NCI-H345 treated with DMSO at 0.1 percent for 48 hours (cell line): ENCODE measurements at regions not wholly inside any gene's neighbourhood (a gene's known extent, or its start where the extent isn't known, plus 50 kb on each side); places are given as distances from the start of the nearest gene placed in this dataset.
"Not testable (repeated sequence)": the region's sequence is repeated elsewhere in the genome, so short reads cannot be mapped to it uniquely, and the experiment has no call there.

Source experiments
- DNase-seq: peaks from one replicate; lab custom pipeline; 2025; ENCODE audit not compliant: unreplicated experiment; lab: John Stamatoyannopoulos, UW

DNA sequence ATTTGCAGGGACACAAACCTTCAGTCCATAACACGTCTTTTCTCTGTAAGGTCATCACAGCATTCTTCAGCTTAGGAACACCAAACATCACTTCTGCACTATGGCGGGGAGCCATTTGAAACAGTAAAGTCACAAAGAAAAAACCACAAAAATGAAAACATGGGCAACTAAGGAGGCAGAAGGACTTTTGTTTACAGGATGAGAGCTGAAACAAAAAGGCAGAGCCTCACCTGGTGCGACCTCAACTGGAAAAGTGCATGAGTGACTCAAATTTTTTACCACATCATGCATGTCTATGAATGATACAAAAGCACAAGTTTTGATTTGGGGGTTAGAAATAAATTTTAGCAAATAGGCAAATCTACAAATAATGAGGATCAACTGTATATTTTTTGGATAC, 68.2 kb upstream of the TNFAIP3 start:
- DNase-seq = no peak

DNA sequence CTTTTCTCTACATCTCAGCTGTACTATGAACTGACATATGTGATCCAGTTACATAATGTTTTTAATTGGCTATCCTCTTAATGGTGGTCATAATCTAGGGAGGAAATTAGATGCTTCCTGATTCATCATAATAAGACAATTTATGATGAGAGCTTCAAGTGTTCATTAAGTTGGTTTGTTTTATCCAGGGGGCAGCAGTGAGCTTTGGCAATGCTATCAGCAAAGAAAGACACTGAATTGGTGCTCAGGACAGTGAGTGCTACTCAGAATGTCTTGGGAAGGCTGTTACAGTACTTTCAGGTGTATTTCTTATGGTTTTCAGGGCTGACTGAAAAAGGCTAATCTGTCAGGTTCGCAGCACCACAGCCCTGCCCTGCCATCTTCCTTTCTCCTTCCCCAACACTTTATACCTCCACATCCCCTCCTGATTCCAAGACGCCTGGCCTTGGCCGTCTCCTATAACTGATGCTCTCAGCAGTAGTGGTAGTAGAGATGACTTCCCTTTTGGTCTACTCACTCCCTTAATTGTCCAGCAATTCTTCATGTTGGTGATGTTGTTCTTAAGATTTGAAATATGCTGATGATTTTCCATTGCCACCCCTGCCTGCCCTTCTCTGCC, 67.0 kb upstream of the TNFAIP3 start:
- no peak for DNase-seq

DNA sequence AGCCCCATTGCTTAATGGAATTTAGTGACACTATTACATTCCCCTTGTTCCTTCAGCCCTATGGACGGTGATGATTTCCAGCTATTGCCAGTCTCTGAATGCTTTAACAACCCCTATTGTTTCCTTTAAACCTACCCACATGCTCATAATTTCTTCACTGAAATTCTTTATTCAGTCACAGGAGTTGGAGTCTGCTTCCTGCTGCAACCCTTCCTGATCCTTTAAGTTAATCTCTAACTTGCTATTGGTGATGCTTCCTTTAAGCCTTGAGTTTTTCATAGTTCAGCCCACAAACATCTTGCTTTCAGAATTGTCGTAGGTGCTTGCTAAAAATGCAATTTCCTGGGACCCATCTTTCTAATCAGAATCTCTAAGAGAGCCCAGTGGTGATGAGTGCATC, 66.3 kb upstream of the TNFAIP3 start:
- no peak for DNase-seq

DNA sequence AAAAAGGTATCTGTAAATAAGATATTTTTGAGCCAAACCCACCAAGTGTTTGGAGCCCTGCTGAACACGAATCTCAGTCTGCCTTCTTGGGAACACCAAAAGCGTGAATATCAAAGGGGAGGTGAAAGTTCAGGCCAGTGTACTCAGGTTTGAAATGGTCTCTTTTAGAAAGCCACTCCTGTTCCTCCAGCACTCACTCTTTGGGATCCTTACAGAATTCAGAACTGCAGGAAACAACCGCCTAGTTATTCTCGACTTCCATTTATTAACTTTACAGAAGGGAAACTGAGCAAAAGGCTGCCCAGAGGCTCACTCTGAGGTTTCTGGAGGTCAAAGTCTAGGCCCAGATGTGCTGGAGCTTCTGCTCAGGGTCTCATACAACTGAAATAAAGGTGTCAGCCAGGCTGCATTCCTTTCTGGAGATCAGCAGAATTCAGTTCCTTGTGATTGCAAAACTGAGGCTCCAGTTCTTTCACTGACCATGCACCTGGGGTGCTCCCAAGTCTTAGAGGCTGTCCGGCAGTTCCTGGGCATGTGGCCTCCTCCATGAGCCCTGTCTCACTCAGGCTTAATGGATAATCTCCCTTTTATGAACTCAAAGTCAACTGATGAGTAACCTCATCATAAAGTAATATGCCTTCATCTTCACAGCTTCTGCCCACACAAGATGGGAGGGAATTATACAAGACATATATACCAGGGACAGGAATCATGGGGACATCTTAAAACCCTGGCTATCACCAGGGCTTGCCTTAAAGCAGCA, 65.5 kb upstream of the TNFAIP3 start:
- DNase-seq = no peak

DNA sequence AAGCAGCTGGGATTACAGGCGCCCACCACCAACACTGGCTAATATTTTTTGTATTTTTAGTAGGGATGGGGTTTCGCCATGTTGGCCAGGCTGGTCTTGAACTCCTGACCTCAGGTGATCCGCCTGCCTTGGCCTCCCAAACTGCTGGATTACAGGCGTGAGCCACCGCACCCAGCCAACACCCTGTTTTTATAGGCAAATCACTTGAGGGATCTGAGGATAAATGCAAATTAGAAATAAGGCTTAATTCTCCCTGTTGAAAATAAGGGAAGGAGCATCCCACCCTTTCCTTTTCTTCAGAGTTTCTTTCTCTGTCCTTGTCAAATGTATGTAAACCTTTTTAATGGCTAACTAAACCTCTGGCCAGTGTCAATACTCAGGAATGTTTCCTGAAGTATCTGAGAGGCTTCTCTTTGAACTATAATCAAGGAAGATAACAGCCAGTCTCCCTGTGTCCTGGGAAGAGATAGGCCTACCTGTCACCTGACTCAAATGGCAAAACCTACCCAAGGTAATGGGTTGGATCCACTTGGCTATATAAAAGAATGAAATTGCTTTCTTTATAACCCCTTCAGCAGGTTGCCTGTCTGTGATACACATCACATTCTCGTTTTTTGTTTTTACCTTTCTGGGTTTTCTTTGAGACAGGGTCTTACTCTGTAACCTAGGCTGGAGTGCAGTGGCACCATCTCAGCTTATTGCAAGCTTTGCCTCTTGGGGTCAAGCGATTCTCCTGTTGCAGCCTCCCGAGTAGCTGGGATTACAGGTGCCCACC, 64.5 kb upstream of the TNFAIP3 start:
- no peak for DNase-seq

DNA sequence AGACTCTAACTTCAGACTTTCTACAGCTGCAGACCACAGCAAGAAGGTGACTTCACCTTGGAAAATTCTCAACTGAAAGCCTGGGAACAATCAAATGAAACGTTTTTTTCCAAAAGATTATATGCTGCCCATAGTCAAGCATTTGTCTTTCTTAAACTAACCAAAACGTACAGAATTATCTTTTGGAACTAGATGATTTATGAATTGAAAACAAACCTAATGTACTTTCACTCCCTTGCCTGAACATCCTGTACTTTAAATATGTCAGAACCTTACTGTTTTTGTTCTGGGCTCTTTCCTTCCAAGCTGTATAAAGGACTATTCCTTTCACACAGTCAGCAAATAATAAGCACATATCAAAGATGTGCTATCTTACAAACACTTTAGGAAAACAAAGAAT, 62.4 kb upstream of the TNFAIP3 start:
- DNase-seq = no peak

DNA sequence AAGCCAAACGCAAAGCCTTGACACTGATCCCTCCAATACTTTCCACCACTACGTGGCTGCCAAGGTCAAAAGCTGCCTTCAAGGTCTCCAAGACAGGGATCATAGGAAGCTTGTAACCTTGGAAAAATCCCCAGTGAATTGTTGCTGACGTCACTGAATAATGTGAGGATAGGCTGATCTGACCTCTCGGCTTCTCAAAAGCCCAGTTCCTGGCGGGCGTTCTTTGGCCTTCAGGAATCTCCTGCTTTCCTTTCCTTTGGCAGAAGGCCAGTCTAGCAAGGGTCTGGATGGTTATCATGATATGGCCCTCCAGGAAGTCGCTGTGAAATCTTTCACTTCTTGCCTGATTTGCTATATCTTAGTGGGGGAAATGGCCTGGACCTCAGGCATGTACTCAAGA, 61.4 kb upstream of the TNFAIP3 start:
- DNase-seq = no peak

DNA sequence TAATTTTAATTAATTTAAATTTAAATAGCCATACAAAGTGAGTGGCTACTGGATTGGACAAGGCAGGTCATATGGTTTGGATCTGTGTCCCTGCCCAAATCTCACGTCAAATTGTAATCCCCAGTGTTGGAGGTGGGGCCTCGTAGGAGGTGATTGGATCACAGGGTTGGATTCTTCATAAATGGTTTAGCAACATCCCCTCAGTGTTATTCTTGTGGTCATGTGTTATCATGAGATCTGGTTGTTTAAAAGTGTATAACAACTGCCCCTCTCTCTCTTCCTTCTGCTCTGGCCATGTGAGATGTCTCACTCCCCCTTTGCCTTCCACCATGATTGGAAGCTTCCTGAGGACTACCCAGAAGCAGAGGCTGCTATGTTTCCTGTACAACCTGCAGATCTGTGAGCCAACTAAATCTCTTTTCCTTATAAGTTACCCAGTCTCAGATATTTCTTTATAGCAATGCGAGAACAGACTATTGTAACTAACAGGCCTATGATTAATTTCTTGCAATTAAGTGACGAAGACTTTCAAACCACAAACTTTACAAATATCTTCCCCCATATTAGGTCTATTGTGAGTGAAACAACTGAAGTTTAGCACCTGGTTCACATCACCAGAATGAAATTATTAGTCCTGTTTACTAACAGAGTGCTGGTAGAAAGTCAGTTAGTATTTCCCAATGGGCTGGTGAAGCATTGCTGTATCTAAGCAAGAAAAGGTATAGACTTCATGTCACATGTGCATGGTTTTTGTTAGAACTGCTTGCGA, 60.0 kb upstream of the TNFAIP3 start:
- no peak for DNase-seq

DNA sequence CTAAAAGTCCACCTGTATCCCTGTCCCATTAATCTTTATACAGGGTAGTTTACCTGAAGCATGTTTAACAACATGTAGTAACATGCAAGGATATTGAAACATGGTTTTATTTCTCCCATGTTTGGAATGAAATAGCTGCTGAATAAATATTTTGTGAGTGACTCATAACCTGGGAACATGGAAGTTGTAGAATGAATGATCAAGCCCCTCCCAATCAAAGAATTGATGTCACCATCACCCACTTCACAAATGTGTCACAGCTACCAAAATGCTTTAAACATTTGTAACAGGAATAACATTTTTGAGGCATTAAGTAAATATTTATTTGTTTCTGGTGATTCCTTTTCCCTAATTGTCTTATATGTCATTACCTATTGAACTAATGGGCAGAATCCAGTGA, 58.9 kb upstream of the TNFAIP3 start:
- no peak for DNase-seq

DNA sequence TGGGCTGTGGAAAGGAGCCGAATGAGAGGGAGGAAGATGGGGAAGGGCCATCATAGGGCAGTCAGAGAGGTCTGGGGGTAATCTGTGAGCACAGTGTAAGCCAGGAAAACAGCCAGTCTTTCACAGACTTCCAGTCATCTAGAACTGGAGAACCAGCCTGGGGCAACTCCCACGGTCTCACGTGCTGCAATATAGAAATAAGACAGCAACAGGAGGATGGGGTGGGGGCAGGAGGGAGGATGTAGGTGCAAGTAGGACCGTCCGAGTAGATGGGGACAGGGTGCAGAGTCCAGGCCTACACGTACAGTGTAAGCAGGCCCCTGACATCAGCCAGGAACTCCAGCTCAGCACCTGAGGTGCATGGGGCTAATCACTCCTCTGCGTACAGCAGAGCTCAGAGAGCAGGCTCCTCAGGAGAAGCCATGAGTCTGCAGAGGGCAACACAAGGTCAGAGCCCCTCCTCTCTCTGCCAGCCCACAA, 58.2 kb upstream of the TNFAIP3 start:
- DNase-seq = no peak

DNA sequence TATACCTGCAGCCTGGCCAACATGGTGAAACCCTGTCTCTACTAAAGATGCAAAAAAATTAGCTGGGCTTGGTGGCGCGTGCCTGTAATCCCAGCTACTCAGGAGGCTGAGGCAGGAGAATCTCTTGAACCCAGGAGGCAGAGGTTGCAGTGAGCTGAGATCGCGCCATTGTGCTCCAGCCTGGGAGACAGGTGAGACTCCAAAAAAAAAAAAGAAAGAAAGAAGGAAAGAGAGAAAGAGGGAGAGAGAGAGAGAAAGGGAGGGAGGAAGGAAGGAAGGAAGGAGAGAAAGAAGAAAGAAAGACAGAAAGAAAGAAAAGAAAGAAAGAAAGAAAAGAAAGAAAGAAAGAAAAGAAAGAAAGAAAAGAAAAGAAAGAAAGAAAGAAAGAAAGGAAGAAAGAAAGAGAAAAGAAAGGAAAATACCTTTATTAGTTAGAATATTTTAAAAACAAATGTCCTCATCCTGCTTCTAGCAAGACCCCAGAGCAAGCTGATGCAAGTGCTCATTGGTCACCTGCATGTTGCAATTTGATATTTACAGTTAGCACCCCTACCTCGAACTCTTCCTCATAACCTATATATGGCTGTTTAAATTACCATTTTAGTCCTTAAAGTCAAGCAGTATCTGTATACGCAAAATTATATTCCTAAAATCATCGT, 57.0 kb upstream of the TNFAIP3 start:
- DNase-seq = not testable (repeated sequence)

DNA sequence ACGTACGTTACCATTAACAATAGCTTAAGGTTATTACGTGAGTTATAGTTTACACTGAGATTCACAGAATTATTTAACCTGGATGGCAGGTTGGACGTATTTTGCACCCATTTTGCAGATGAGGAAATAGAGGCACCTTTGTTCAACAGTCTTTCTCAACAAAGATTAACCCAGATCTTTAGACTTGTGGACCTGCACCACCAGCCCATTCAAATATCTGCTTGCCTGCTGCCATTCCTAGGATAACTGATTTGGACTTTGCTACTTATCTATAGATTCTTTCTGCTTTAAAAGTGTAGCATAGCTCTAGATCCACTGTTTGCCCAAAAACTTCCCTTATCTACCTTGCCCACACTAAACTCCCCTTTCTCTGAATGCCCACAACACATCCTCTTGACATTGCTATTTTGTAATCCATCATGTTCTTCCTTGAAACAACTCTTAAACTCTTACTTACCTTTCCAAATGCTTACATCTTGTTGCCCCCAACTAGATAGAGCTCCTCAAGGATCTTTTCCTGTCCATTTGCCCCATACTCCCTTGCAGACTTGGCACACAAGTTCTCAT, 56.4 kb upstream of the TNFAIP3 start:
- no peak for DNase-seq

DNA sequence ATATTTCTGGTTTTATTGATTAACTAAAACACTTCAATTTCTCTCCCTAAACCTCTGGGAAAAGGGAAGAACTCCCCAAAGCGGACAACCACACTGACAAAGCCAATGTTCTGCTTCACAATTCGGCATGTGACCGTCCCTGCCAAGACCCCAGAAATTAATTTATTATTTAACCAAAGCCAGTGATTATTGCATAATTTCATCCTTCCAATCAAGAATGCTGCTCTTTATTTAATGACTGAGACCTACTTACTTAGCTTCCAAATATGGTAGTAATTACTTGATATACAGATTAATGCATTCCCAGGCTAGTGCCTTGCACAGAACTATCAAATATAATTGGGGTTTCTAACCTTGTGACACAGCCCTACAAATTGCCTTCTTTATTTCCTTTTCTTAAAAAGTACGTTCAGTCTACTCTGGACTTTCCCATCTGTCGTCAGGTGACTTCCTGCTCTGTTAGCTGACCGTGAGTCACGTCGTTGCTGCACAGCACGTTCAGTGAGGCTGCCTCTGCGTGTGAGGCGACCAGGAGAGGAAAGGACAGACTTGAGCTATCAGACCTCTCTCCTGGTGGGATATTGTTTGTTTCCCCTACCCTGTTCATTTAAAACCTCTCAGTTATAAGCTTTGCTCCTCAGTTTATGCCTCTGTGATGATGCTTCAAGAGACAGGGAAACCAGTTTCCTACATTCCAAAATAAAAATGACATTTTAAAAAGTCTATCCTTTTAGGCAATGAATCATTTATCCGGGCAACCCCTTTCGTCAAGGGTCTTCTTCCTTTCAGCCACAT, 55.7 kb upstream of the TNFAIP3 start:
- DNase-seq = no peak

DNA sequence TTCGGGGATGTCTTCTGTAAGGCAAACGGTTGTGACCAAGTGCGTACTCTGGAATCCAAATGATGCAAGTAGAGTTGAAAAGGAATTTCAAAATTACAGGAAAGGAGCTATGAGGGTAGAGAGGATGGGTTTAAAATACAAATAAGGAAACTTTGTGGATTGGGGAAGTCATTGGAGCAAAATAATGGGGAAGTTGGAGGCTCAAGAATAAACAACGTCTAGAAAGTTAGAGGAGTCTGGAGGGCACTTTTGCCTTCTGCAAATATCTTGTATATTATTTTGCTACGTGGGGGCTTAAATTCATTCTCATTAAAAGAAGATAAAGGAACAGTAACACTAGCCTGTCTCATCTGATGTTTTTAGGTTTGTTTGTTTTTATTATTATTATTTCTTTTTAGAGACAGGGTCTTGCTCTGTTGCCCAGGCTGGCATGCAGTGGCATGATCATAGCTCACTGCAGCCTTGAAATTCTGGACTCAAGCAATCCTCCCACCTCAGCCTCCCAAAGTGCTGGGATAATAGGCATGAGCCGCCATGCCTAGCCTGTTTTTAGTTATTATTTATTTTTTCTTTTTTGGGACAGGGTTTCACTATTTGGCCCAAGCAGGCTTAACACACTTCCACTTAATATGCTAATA, 55.0 kb upstream of the TNFAIP3 start:
- DNase-seq = no peak

DNA sequence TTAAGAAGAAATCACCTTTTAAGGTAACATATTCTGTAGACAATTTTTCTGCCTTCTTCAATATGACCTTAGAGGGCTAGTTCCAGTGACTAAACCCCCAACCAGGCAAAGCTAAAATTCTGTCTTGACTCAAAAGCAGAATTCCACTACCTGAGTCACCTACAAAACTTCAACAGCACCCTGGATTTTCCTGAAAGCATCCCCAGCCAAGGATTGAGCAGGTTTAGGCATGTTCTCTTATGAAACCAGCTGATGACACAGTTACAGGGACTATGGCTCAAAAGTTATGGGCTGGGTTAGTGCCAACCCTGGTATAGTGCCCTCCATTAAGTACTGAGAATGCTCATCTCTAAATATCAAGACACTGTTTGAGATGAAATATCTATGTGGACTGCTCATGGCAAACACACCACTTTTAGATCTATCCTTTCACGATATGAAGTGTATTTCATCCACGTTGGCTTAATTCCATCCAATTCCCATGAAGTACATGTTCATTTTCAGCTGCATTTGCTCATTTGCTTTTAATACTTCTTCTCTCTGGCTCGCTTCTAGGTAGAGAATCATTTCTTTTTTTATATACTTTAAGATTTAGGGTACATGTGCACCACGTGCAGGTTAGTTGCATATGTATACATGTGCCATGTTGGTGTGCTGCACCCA, 53.6 kb upstream of the TNFAIP3 start:
- DNase-seq = no peak

DNA sequence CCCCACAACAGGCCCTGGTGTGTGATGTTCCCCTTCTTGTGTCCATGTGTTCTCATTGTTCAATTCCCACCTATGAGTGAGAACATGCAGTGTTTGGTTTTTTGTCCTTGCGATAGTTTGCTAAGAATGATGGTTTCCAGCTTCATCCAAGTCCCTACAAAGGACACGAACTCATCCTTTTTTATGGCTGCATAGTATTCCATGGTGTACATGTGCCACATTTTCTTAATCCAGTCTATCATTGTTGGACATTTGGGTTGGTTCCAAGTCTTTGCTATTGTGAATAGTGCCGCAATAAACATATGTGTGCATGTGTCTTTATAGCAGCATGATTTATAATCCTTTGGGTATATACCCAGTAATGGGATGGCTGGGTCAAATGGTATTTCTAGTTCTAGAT, 53.0 kb upstream of the TNFAIP3 start:
- DNase-seq = not testable (repeated sequence)

DNA sequence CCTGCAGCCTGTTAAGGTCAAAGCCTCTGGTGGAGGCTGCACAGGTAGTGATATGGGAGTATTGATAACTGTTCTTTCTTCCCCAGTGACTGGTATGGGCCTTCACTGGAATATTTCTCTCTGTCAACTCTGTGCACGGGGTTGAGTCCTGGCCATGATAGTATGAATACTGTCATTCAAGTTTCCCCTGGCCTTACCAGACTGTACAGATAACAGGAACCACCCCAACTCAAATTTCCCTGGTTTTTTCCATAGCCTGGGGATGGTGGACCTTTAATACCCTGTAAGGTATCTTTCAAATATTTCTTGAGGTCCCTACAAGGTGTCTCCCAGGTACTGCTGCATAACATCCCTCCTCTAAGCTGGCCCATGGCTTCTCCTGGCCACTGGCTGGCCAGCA, 51.4 kb upstream of the TNFAIP3 start:
- no peak for DNase-seq

DNA sequence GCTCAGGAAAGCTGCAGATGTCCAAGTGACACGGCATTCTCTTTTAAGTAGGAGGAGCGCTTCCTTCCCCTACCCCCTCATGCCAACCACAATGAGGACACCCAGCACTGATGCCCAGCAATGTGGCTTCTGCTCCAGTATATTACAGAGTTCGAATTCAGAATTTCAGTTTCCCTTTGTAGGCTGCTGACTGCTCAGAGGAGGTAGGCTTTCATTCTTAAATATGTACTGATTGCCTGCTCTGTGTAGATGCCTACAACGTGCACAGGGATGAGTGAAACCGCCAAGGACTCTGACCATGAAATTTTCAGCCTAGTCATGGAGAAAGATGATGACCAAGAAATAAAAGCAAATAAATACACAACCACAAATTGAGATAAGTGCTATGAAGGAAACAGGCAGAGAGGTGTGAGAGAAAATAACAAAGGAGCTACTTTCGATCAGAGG, 50.9 kb upstream of the TNFAIP3 start:
- DNase-seq = no peak
